ENCODE measurements at regions not wholly inside any gene's neighbourhood (a gene's known extent, or its start where the extent isn't known, plus 50 kb on each side); places are given as distances from the start of the nearest gene placed in this dataset.

DNA sequence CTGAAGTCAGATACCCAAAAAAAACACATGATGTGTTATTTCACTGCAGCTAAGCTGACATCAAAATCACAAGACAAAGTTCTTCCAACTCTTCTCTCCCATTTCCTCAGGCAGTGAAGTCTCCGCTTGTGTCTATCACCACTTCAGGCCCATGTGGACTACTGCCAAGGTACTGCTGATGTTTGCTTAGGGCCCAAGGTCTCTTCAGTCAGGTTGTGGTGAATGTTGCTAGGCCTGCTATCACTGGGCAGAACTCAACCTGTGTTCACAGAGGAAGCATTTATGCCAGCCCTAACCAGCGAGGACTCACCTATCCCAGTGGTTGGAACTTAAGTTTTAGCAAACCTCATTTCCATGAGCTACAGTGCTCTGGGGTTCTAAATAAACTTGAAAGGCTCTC lies 156.5 kb upstream of the BRINP3 start:
- TF ChIP-seq, protein P1, sequence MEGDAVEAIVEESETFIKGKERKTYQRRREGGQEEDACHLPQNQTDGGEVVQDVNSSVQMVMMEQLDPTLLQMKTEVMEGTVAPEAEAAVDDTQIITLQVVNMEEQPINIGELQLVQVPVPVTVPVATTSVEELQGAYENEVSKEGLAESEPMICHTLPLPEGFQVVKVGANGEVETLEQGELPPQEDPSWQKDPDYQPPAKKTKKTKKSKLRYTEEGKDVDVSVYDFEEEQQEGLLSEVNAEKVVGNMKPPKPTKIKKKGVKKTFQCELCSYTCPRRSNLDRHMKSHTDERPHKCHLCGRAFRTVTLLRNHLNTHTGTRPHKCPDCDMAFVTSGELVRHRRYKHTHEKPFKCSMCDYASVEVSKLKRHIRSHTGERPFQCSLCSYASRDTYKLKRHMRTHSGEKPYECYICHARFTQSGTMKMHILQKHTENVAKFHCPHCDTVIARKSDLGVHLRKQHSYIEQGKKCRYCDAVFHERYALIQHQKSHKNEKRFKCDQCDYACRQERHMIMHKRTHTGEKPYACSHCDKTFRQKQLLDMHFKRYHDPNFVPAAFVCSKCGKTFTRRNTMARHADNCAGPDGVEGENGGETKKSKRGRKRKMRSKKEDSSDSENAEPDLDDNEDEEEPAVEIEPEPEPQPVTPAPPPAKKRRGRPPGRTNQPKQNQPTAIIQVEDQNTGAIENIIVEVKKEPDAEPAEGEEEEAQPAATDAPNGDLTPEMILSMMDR (IDR thresholded peaks at IDR 0.05), result no peak
- TF ChIP-seq EP300 (IDR thresholded peaks at IDR 0.05) (no peak), POLR2A (IDR thresholded peaks at IDR 0.05; ENCODE audit: low read depth) (no peak)
